H9 (cell line): ENCODE measurements at regions not wholly inside any gene's neighbourhood (a gene's known extent, or its start where the extent isn't known, plus 50 kb on each side); places are given as distances from the start of the nearest gene placed in this dataset.

ENCODE experiments used
- DNase-seq: peaks from one replicate; pipeline ENCODE4 v3.0.0-alpha.2; 2017
- H2AFZ ChIP-seq: one replicate; pipeline ENCODE4 v1.6.1; 2013; ENCODE audit warnings: mild to moderate bottlenecking, low read length, control low read depth, moderate library complexity
- H2AK5ac ChIP-seq: 2 replicates; pipeline ENCODE4 v1.6.1; 2013; ENCODE audit warnings: low read length, control low read depth, mixed read lengths; ENCODE audit not compliant: insufficient read length
- H2BK120ac ChIP-seq: one replicate; pipeline ENCODE4 v1.6.1; 2013; ENCODE audit warnings: low read depth, mild to moderate bottlenecking, low read length, control low read depth, inconsistent platforms; ENCODE audit not compliant: poor library complexity, severe bottlenecking
- H2BK12ac ChIP-seq: 2 replicates; pipeline ENCODE4 v1.6.1; 2013; ENCODE audit warnings: low read length, control low read depth, mixed read lengths, low read depth; ENCODE audit not compliant: insufficient read length
- H2BK15ac ChIP-seq: 2 replicates; pipeline ENCODE4 v1.6.1; 2013; ENCODE audit warnings: low read depth, low read length, control low read depth
- H2BK20ac ChIP-seq: one replicate; pipeline ENCODE4 v1.6.1; 2013; ENCODE audit warnings: low read depth, mild to moderate bottlenecking, low read length, control low read depth, inconsistent platforms; ENCODE audit not compliant: poor library complexity, severe bottlenecking
- H2BK5ac ChIP-seq: 2 replicates; pipeline ENCODE4 v1.6.1; 2013; ENCODE audit warnings: low read length, control low read depth, mixed read lengths; ENCODE audit not compliant: insufficient read length
- H3K14ac ChIP-seq: 2 replicates; pipeline ENCODE4 v1.6.1; 2013; ENCODE audit warnings: low read length, control low read depth; ENCODE audit not compliant: insufficient read depth
- H3K18ac ChIP-seq: 2 replicates; pipeline ENCODE4 v1.6.1; 2013; ENCODE audit warnings: low read depth, mild to moderate bottlenecking, mixed read lengths, low read length, control low read depth; ENCODE audit not compliant: insufficient read length
- H3K23ac ChIP-seq: 2 replicates; pipeline ENCODE4 v1.6.1; 2013; ENCODE audit warnings: low read length, control low read depth, mixed read lengths, low read depth; ENCODE audit not compliant: insufficient read length
- H3K23me2 ChIP-seq: 2 replicates; pipeline ENCODE4 v1.6.1; 2013; ENCODE audit warnings: low read depth, mild to moderate bottlenecking, mixed read lengths, low read length, control low read depth; ENCODE audit not compliant: insufficient read length, poor library complexity, severe bottlenecking
- H3K27ac ChIP-seq: 2 replicates; pipeline ENCODE4 v1.5.1; 2013; ENCODE audit warnings: low read length, control low read depth, mixed read lengths, low read depth; ENCODE audit not compliant: insufficient read length
- H3K27me3 ChIP-seq: 2 replicates; pipeline ENCODE4 v1.6.1; 2013; ENCODE audit warnings: low read length, control low read depth, inconsistent platforms; ENCODE audit not compliant: insufficient read depth
- H3K4ac ChIP-seq: 2 replicates; pipeline ENCODE4 v1.6.1; 2013; ENCODE audit warnings: low read depth, mild to moderate bottlenecking, control low read depth, inconsistent platforms, low read length, moderate library complexity
- H3K4me1 ChIP-seq: 2 replicates; pipeline ENCODE4 v1.6.1; 2013; ENCODE audit warnings: low read length, control low read depth, inconsistent platforms; ENCODE audit not compliant: insufficient read depth
- H3K4me2 ChIP-seq: 2 replicates; pipeline ENCODE4 v1.6.1; 2013; ENCODE audit warnings: low read length, control low read depth, mixed read lengths; ENCODE audit not compliant: insufficient read length, insufficient read depth
- H3K56ac ChIP-seq: 2 replicates; pipeline ENCODE4 v1.6.1; 2013; ENCODE audit warnings: low read depth, mild to moderate bottlenecking, mixed read lengths, low read length, control low read depth; ENCODE audit not compliant: insufficient read length
- H3K79me1 ChIP-seq: 2 replicates; pipeline ENCODE4 v1.6.1; 2013; ENCODE audit warnings: low read depth, mild to moderate bottlenecking, moderate library complexity, low read length, control low read depth, inconsistent platforms; ENCODE audit not compliant: insufficient read depth, poor library complexity, severe bottlenecking
- H3K79me2 ChIP-seq: 2 replicates; pipeline ENCODE4 v1.6.1; 2013; ENCODE audit warnings: low read length, control low read depth, inconsistent platforms; ENCODE audit not compliant: insufficient read depth
- H3K9ac ChIP-seq: 2 replicates; pipeline ENCODE4 v1.6.1; 2013; ENCODE audit warnings: low read length, control low read depth, mixed read lengths; ENCODE audit not compliant: insufficient read length; ENCODE audit errors: extremely low read depth
- H3K9me3 ChIP-seq: one replicate; pipeline ENCODE4 v1.6.1; 2013; ENCODE audit warnings: low read depth, low read length, inconsistent platforms; ENCODE audit not compliant: control insufficient read depth
- H3T11ph ChIP-seq: one replicate; pipeline ENCODE4 v1.6.1; 2013; ENCODE audit warnings: mild to moderate bottlenecking, low read length, control low read depth, inconsistent platforms
- H4K20me1 ChIP-seq: one replicate; pipeline ENCODE4 v1.6.1; 2013; ENCODE audit not compliant: control insufficient read depth, insufficient read length, insufficient read depth
- H4K5ac ChIP-seq: 2 replicates; pipeline ENCODE4 v1.6.1; 2013; ENCODE audit warnings: low read depth, mild to moderate bottlenecking, mixed read lengths, low read length, control low read depth; ENCODE audit not compliant: insufficient read length
- H4K8ac ChIP-seq: replicated peaks from 2 replicates; pipeline ENCODE4 v1.6.1; 2013; ENCODE audit warnings: low read length, control low read depth, mixed read lengths, low read depth; ENCODE audit not compliant: insufficient read length
- H4K91ac ChIP-seq: 2 replicates; pipeline ENCODE4 v1.6.1; 2013; ENCODE audit warnings: low read depth, mild to moderate bottlenecking, moderate library complexity, mixed read lengths, low read length, control low read depth; ENCODE audit not compliant: insufficient read length
- H3K27ac Mint-ChIP-seq, 3 experiments: 2 replicates in 2 of 3; 3 replicates in 1 of 3; pipeline ENCODE4 v1.8.0; 2020 to 2021; ENCODE audit warnings: mixed read lengths in 3 of 3, mild to moderate bottlenecking in 1 of 3, moderate library complexity in 1 of 3
- H3K27me3 Mint-ChIP-seq: 2 replicates; pipeline ENCODE4 v1.8.0; 2021; ENCODE audit warnings: low read depth, mild to moderate bottlenecking, moderate library complexity, mixed read lengths
- H3K36me3 Mint-ChIP-seq, 3 experiments: 2 replicates in 2 of 3; 3 replicates in 1 of 3; pipeline ENCODE4 v1.8.0; 2020 to 2021; ENCODE audit warnings: low read depth in 3 of 3, mixed read lengths in 3 of 3; ENCODE audit not compliant: insufficient read depth in 1 of 3
- H3K4me1 Mint-ChIP-seq, 2 experiments: 2 replicates each; pipeline ENCODE4 v1.8.0; 2020; ENCODE audit warnings: mixed read lengths in 2 of 2
- H3K4me3 Mint-ChIP-seq, 2 experiments: 2 replicates in 1 of 2; 3 replicates in 1 of 2; pipeline ENCODE4 v1.8.0; 2020 to 2021; ENCODE audit warnings: mild to moderate bottlenecking in 2 of 2, mixed read lengths in 2 of 2, moderate library complexity in 1 of 2
- H3K9me3 Mint-ChIP-seq, 2 experiments: 2 replicates in 1 of 2; 3 replicates in 1 of 2; pipeline ENCODE4 v1.8.0; 2020; ENCODE audit warnings: mild to moderate bottlenecking in 2 of 2, mixed read lengths in 2 of 2, moderate library complexity in 1 of 2
- WGBS: extraction: QIAGEN DNeasy Blood & Tissue Kit; methylation state at CpG from one replicate; pipeline ENCODE4 v1.1.7; 2013; ENCODE audit warnings: missing lambda C conversion rate, low lambda C conversion rate, mixed read lengths; ENCODE audit not compliant: insufficient read length; ENCODE audit errors: extremely low coverage; 5-methylcytosine and 5-hydroxymethylcytosine counted together
- TF ChIP-seq, protein P1 (sequence below): fragments of 200-600 bp; sonication (generic); conservative IDR thresholded peaks from 3 replicates; pipeline ENCODE4 v1.8.0; 2021; ENCODE audit warnings: antibody characterized with exemption, mild to moderate bottlenecking

DNA sequence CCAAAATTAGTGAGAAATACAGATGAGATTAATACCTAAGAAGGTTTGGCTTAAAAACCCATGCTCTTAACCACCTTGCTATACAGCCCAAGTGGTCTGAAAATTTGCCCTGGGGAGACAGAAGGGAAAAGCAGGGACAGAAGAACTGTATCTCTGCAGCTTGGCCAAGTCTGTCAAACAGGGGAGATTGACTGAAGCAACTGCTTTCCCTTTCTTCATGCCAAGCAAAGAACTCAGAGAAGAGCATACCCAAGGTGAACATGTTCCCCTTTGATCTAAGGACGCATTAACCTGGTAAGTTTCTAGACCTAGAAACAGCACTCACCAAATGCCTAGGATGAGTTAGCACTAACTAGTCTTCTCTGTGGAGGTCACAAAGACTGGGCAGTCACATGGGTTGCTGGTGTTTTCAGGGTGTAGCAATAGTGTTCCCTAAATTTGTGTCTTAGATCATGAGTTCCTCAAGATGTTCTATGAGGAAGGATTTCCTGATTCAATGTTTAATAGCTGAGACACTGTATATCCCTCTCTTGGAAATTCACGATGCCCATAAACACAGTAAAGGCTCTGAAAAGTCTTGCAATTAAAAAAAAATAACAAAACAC, 75.6 kb upstream of the GRAMD1B start:
- no peaks in the 10 kb centered on the region for H3K9me3 Mint-ChIP-seq
- TF ChIP-seq, protein P1, sequence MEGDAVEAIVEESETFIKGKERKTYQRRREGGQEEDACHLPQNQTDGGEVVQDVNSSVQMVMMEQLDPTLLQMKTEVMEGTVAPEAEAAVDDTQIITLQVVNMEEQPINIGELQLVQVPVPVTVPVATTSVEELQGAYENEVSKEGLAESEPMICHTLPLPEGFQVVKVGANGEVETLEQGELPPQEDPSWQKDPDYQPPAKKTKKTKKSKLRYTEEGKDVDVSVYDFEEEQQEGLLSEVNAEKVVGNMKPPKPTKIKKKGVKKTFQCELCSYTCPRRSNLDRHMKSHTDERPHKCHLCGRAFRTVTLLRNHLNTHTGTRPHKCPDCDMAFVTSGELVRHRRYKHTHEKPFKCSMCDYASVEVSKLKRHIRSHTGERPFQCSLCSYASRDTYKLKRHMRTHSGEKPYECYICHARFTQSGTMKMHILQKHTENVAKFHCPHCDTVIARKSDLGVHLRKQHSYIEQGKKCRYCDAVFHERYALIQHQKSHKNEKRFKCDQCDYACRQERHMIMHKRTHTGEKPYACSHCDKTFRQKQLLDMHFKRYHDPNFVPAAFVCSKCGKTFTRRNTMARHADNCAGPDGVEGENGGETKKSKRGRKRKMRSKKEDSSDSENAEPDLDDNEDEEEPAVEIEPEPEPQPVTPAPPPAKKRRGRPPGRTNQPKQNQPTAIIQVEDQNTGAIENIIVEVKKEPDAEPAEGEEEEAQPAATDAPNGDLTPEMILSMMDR = no peak
- no peaks in the 10 kb centered on the region for H3K36me3 Mint-ChIP-seq
- no peak overlapping the region for H2AK5ac ChIP-seq
- H3K23me2 ChIP-seq = peaks cover 12% of the 10 kb centered on the region
- no peak overlapping the region for H4K91ac ChIP-seq
- no peak overlapping the region for H2BK120ac ChIP-seq
- no peak overlapping the region for H3K56ac ChIP-seq
- no peaks in the 10 kb centered on the region for H3K79me2 ChIP-seq
- no peak overlapping the region for H2BK5ac ChIP-seq
- H4K5ac ChIP-seq = no peak overlapping the region
- H4K20me1 ChIP-seq = no peaks in the 10 kb centered on the region
- no peak overlapping the region for H3T11ph ChIP-seq
- peaks cover 13% of the 10 kb centered on the region; the same call in 1 of the 2 replicates for H3K27me3 ChIP-seq
- no peak overlapping the region for H3K27ac ChIP-seq
- no peaks in the 10 kb centered on the region for H3K79me1 ChIP-seq
- H3K9ac ChIP-seq = no peak overlapping the region
- H3K18ac ChIP-seq = no peak overlapping the region
- no peak overlapping the region for H3K27ac Mint-ChIP-seq
- H2BK15ac ChIP-seq = no peak overlapping the region
- H3K9me3 ChIP-seq = no peaks in the 10 kb centered on the region
- H4K8ac ChIP-seq = no peak overlapping the region
- WGBS = no CpG with 5 or more reads among the region's 2 CpGs
- H2BK12ac ChIP-seq = no peak overlapping the region
- no peak overlapping the region for H3K4me2 ChIP-seq
- no peak for DNase-seq
- H3K4ac ChIP-seq = no peak overlapping the region
- H3K4me1 ChIP-seq = no peaks in the 10 kb centered on the region; the same call in 1 of the 2 replicates
- H3K14ac ChIP-seq = no peak overlapping the region
- H2BK20ac ChIP-seq = no peak overlapping the region
- H3K4me3 Mint-ChIP-seq = no peak overlapping the region
- no peak overlapping the region for H2AFZ ChIP-seq
- H3K23ac ChIP-seq = no peak overlapping the region
- peaks cover 65% of the 10 kb centered on the region for H3K27me3 Mint-ChIP-seq
- peaks cover 13 to 39% of the 10 kb centered on the region in 2 experiments for H3K4me1 Mint-ChIP-seq
